DOHH2 (cell line): ENCODE measurements at regions not wholly inside any gene's neighbourhood (a gene's known extent, or its start where the extent isn't known, plus 50 kb on each side); places are given as distances from the start of the nearest gene placed in this dataset.

Experiments
- H3F3A ChIP-seq: fragments of 200-600 bp; sonication (generic), shearing (Covaris generic); 2 replicates; pipeline ENCODE4 v1.6.0; 2016; ENCODE audit warnings: antibody characterized with exemption, mild to moderate bottlenecking; ENCODE audit not compliant: control insufficient read depth, insufficient read depth
- H3K27ac ChIP-seq: fragments of 200-600 bp; sonication (generic); 2 replicates; pipeline ENCODE4 v1.5.1; 2014; ENCODE audit warnings: low read depth, mild to moderate bottlenecking, low read length, moderate library complexity
- H3K27me3 ChIP-seq: fragments of 200-600 bp; sonication (generic); 2 replicates; pipeline ENCODE4 v1.6.1; 2014; ENCODE audit warnings: mild to moderate bottlenecking, low read length, mixed read lengths; ENCODE audit not compliant: control insufficient read depth
- H3K36me3 ChIP-seq: fragments of 200-600 bp; sonication (generic); 2 replicates; pipeline ENCODE4 v1.6.1; 2014; ENCODE audit warnings: mild to moderate bottlenecking, low read length, moderate library complexity, mixed read lengths; ENCODE audit not compliant: control insufficient read depth
- H3K4me1 ChIP-seq: fragments of 200-600 bp; sonication (generic); 2 replicates; pipeline ENCODE4 v1.6.1; 2014; ENCODE audit warnings: mild to moderate bottlenecking, low read length, mixed read lengths; ENCODE audit not compliant: control insufficient read depth
- H3K4me2 ChIP-seq: fragments of 200-600 bp; sonication (generic); 2 replicates; pipeline ENCODE4 v1.6.0; 2014; ENCODE audit warnings: mild to moderate bottlenecking, low read length, moderate library complexity
- H3K4me3 ChIP-seq: fragments of 200-600 bp; sonication (generic); 2 replicates; pipeline ENCODE4 v1.5.1; 2014; ENCODE audit warnings: mild to moderate bottlenecking, low read length, mixed read lengths
- H3K79me2 ChIP-seq: fragments of 200-600 bp; sonication (generic); 2 replicates; pipeline ENCODE4 v1.6.1; 2014; ENCODE audit warnings: mild to moderate bottlenecking, low read length, mixed read lengths; ENCODE audit not compliant: control insufficient read depth
- H3K9me2 ChIP-seq: fragments of 200-600 bp; sonication (generic); replicated peaks from 2 replicates; pipeline ENCODE4 v1.6.1; 2014; ENCODE audit warnings: mild to moderate bottlenecking, low read length, mixed read lengths; ENCODE audit not compliant: control insufficient read depth
- H3K9me3 ChIP-seq: fragments of 200-600 bp; sonication (generic); 2 replicates; pipeline ENCODE4 v1.6.1; 2014; ENCODE audit warnings: antibody characterized with exemption, low read length, mixed read lengths; ENCODE audit not compliant: control insufficient read depth, insufficient read depth
- H4K20me1 ChIP-seq: fragments of 200-600 bp; sonication (generic); 2 replicates; pipeline ENCODE4 v1.6.0; 2014; ENCODE audit warnings: low read depth, mild to moderate bottlenecking, antibody characterized with exemption, low read length, moderate library complexity; ENCODE audit not compliant: control insufficient read depth, insufficient read depth
- CTCF ChIP-seq: fragments of 200-600 bp; sonication (generic); IDR thresholded peaks from one replicate; pipeline ENCODE4 v1.5.1; 2014; ENCODE audit warnings: antibody characterized with exemption, mild to moderate bottlenecking, low read depth, low read length; ENCODE audit not compliant: poor library complexity, severe bottlenecking
- EZH2phosphoT487 ChIP-seq: fragments of 200-600 bp; sonication (generic); IDR thresholded peaks from 2 replicates; pipeline ENCODE4 v1.6.1; 2017; ENCODE audit warnings: borderline replicate concordance, mild to moderate bottlenecking, antibody characterized with exemption, low read length, moderate library complexity, mixed read lengths

GRCh38 chr10:6748981-6749635 is 169.0 kb upstream of the PRKCQ start:
- Histone ChIP-seq H3K27ac (no peak overlapping the region), H3K79me2 (no peaks in the 10 kb centered on the region), H3F3A (no peaks in the 10 kb centered on the region), H3K4me3 (no peak overlapping the region), H4K20me1 (no peaks in the 10 kb centered on the region), H3K9me3 (no peaks in the 10 kb centered on the region), H3K4me1 (no peaks in the 10 kb centered on the region), H3K4me2 (no peak overlapping the region), H3K27me3 (peaks cover 7% of the 10 kb centered on the region), H3K9me2 (no peaks in the 10 kb centered on the region), H3K36me3 (no peaks in the 10 kb centered on the region)
- TF ChIP-seq EZH2phosphoT487 (no peak), CTCF (no peak)

DNA sequence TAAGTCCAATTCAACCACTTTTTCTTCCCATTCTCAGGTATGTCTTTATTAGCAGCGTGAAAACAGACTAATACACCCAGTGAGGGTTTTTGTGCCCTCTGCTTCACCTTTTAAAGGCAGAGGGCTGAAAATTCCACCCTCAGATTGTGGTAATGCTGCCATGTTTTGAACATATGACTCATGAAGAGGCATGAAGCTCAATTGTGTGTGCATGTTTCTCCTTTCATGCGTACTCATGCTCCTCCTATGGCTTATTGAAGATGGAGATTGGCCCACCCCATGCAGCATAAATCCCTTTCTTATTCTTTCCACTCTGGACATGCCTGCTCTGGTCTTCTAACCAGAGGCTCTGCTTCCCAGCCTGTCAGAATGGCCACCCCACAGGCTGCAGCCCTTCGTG is 168.0 kb upstream of the PRKCQ start:
- no peaks in the 10 kb centered on the region for H3K9me3 ChIP-seq
- H3K27me3 ChIP-seq = no peaks in the 10 kb centered on the region
- H3K27ac ChIP-seq = no peak overlapping the region
- no peak overlapping the region for H3K4me3 ChIP-seq
- no peaks in the 10 kb centered on the region for H4K20me1 ChIP-seq
- TF ChIP-seq EZH2phosphoT487 = no peak
- TF ChIP-seq CTCF = no peak
- no peaks in the 10 kb centered on the region for H3K79me2 ChIP-seq
- no peaks in the 10 kb centered on the region for H3K4me1 ChIP-seq
- no peak overlapping the region for H3K4me2 ChIP-seq
- H3F3A ChIP-seq = no peaks in the 10 kb centered on the region
- no peaks in the 10 kb centered on the region for H3K36me3 ChIP-seq
- H3K9me2 ChIP-seq = no peaks in the 10 kb centered on the region

DNA sequence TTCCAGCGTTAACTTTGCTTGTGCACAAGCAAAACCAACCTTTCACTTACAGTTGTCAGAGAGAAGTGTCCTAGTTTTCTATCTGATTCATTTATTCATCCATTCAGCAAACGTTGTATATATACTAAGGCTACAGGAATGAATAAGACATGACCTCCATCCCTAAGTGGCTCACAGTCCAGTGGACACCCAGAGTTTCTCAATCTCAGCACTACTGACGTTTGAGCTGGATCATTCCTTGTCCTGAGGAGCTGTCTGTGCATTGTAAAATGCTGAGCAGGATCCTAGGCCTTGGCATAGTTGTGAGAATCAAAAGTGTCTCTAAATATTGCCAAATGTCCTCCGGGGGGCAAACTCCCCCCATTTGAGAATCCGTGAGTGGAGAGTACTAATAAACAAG is 166.7 kb upstream of the PRKCQ start:
- Histone ChIP-seq H3K9me3 (no peaks in the 10 kb centered on the region), H3K27ac (no peak overlapping the region), H3K79me2 (no peaks in the 10 kb centered on the region), H3K4me3 (no peak overlapping the region), H3K4me2 (no peak overlapping the region), H3K9me2 (no peaks in the 10 kb centered on the region), H3K4me1 (no peaks in the 10 kb centered on the region), H3F3A (no peaks in the 10 kb centered on the region), H4K20me1 (no peaks in the 10 kb centered on the region), H3K36me3 (no peaks in the 10 kb centered on the region), H3K27me3 (no peaks in the 10 kb centered on the region)
- TF ChIP-seq CTCF (no peak), EZH2phosphoT487 (no peak)
